Head of caudate nucleus (tissue), 42 donors: ENCODE measurements at regions not wholly inside any gene's neighbourhood (a gene's known extent, or its start where the extent isn't known, plus 50 kb on each side); places are given as distances from the start of the nearest gene placed in this dataset.

ENCODE experiments used
- DNase-seq, 42 donors: peaks; one replicate each; pipeline versions ENCODE4 v3.0.0 to v3.0.0-alpha.2; 2020 to 2021; ENCODE audit warnings: mixed read lengths in 7 of 42
- intact Hi-C: fragments of 100-400 bp; cut with DNase I; formaldehyde crosslinking; loops from one replicate; pipeline ENCODE4 v1.15.0; 2022

- intact Hi-C loops: no loop called here
- no peak for DNase-seq
Observed at GRCh38 chr13:31639443-31640163, 99.7 kb upstream of the RXFP2 start.

- DNase-seq: no peak
- intact Hi-C loops: no loop called here
Observed at GRCh38 chr13:31649766-31650165, 89.6 kb upstream of the RXFP2 start.

GRCh38 chr13:31653730-31654129, 85.6 kb upstream of the RXFP2 start:
- intact Hi-C loops: no loop called here
- no peak for DNase-seq

- intact Hi-C loops: no loop called here
- no peak for DNase-seq
Observed at GRCh38 chr13:31663880-31664585, 75.3 kb upstream of the RXFP2 start.

- intact Hi-C loops: no loop called here
- no peak for DNase-seq
Observed at GRCh38 chr13:31670831-31671617, 68.3 kb upstream of the RXFP2 start.

GRCh38 chr13:31674051-31674450, 65.3 kb upstream of the RXFP2 start:
- no peak for DNase-seq
- intact Hi-C loops: no loop called here

- DNase-seq: no peak
- intact Hi-C loops: no loop called here
Observed at GRCh38 chr13:31675440-31675953, 63.8 kb upstream of the RXFP2 start.

GRCh38 chr13:31681133-31681532, 58.2 kb upstream of the RXFP2 start:
- DNase-seq: no peak
- intact Hi-C loops: no loop called here

- DNase-seq: no peak
- intact Hi-C loops: no loop called here
Observed at GRCh38 chr13:31684466-31684865, 54.9 kb upstream of the RXFP2 start.

GRCh38 chr13:31686670-31687425, 52.5 kb upstream of the RXFP2 start:
- intact Hi-C loops: no loop called here
- DNase-seq: no peak
